Mesendoderm (in vitro differentiated cells): ENCODE measurements at regions not wholly inside any gene's neighbourhood (a gene's known extent, or its start where the extent isn't known, plus 50 kb on each side); places are given as distances from the start of the nearest gene placed in this dataset.
"Not testable (repeated sequence)": the region's sequence is repeated elsewhere in the genome, so short reads cannot be mapped to it uniquely, and the experiment has no call there.

Experiments used
- DNase-seq: peaks from one replicate; pipeline ENCODE4 v3.0.0; 2013
- H2AK5ac ChIP-seq: 2 replicates; pipeline ENCODE4 v1.6.1; 2013; ENCODE audit warnings: low read length, inconsistent platforms
- H2BK120ac ChIP-seq: 2 replicates; pipeline ENCODE4 v1.6.1; 2013; ENCODE audit warnings: low read depth, mild to moderate bottlenecking, low read length, moderate library complexity, mixed read lengths
- H2BK15ac ChIP-seq: replicated peaks from 2 replicates; pipeline ENCODE4 v1.6.1; 2013; ENCODE audit warnings: low read depth, mild to moderate bottlenecking, moderate library complexity
- H2BK5ac ChIP-seq: 2 replicates; pipeline ENCODE4 v1.6.1; 2013; ENCODE audit warnings: low read length, inconsistent platforms
- H3K18ac ChIP-seq: 2 replicates; pipeline ENCODE4 v1.6.1; 2013; ENCODE audit warnings: mild to moderate bottlenecking, low read length, mixed read lengths
- H3K23ac ChIP-seq: one replicate; pipeline ENCODE4 v1.6.1; 2013; ENCODE audit warnings: low read length
- H3K27ac ChIP-seq: 2 replicates; pipeline ENCODE4 v1.5.1; 2013; ENCODE audit warnings: low read depth, mild to moderate bottlenecking, inconsistent platforms, low read length, moderate library complexity
- H3K27me3 ChIP-seq: 2 replicates; pipeline ENCODE4 v1.6.1; 2013; ENCODE audit warnings: low read length, control low read depth, mild to moderate bottlenecking, inconsistent platforms; ENCODE audit not compliant: insufficient read depth, poor library complexity
- H3K36me3 ChIP-seq: 2 replicates; pipeline ENCODE4 v1.6.1; 2013; ENCODE audit warnings: low read length, inconsistent platforms; ENCODE audit not compliant: control insufficient read depth, insufficient read depth
- H3K4ac ChIP-seq: one replicate; pipeline ENCODE4 v1.6.1; 2013; ENCODE audit warnings: low read depth, mild to moderate bottlenecking, low read length, moderate library complexity
- H3K4me1 ChIP-seq: 2 replicates; pipeline ENCODE4 v1.6.1; 2013; ENCODE audit warnings: low read depth, low read length, inconsistent platforms; ENCODE audit not compliant: control insufficient read depth
- H3K4me2 ChIP-seq: 2 replicates; pipeline ENCODE4 v1.6.1; 2013; ENCODE audit warnings: low read length
- H3K4me3 ChIP-seq: 2 replicates; pipeline ENCODE4 v1.5.1; 2013; ENCODE audit warnings: mild to moderate bottlenecking, low read length
- H3K56ac ChIP-seq: one replicate; pipeline ENCODE4 v1.6.1; 2013; ENCODE audit warnings: low read length
- H3K79me1 ChIP-seq: 2 replicates; pipeline ENCODE4 v1.6.1; 2013; ENCODE audit warnings: low read length, inconsistent platforms
- H3K79me2 ChIP-seq: 2 replicates; pipeline ENCODE4 v1.6.1; 2013; ENCODE audit warnings: mild to moderate bottlenecking, low read length; ENCODE audit not compliant: control insufficient read depth, insufficient read depth
- H3K9ac ChIP-seq: 2 replicates; pipeline ENCODE4 v1.6.1; 2013; ENCODE audit warnings: low read length, inconsistent platforms
- H4K5ac ChIP-seq: one replicate; pipeline ENCODE4 v1.6.1; 2013; ENCODE audit warnings: low read length
- H4K8ac ChIP-seq: one replicate; pipeline ENCODE4 v1.6.1; 2013; ENCODE audit warnings: low read depth, mild to moderate bottlenecking, control low read depth, low read length, moderate library complexity
- WGBS: extraction: QIAGEN DNeasy Blood & Tissue Kit; methylation state at CpG from one replicate; pipeline ENCODE4 v1.1.7; 2013; ENCODE audit warnings: low lambda C conversion rate, missing lambda C conversion rate; ENCODE audit not compliant: insufficient coverage; ENCODE audit errors: extremely low coverage; 5-methylcytosine and 5-hydroxymethylcytosine counted together

DNA sequence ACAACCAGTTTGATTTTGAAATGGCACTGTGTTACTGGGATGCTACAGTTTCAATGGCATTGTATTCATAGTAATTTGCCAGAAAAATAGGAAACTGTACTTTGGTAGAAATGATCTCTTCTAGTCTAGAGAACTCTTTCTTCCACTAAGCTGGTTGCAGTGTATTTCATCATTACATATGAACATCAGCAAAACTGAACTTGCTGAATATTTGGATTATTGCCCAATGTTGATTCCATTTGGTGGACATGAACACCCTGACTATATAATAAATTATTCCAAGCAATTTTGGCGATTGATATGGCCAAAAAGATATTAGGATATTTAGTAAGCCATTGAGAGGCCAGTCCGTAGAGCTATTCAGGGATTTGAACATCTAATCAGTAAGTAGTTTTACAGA is 191.8 kb upstream of the CXorf66 start:
- H3K36me3 ChIP-seq = no peaks in the 10 kb centered on the region

GRCh38 chrX:140151316-140151715 is 186.0 kb upstream of the CXorf66 start:
- Histone ChIP-seq H3K36me3 (no peaks in the 10 kb centered on the region), H2BK15ac (no peak overlapping the region), H3K27me3 (no peaks in the 10 kb centered on the region), H3K4ac (no peak overlapping the region), H4K8ac (no peak overlapping the region), H4K5ac (no peak overlapping the region), H3K4me1 (no peaks in the 10 kb centered on the region), H3K9ac (no peak overlapping the region), H3K79me1 (no peaks in the 10 kb centered on the region), H3K23ac (no peak overlapping the region), H3K27ac (no peak overlapping the region), H2AK5ac (no peak overlapping the region), H3K56ac (no peak overlapping the region), H2BK5ac (no peak overlapping the region), H2BK120ac (no peak overlapping the region), H3K4me2 (no peak overlapping the region), H3K18ac (no peak overlapping the region), H3K4me3 (no peak overlapping the region), H3K79me2 (no peaks in the 10 kb centered on the region)
- DNase-seq = no peak
- WGBS = no CpG with 5 or more reads among the region's 4 CpGs

More for the DNA sequence above, 191.8 kb upstream of the CXorf66 start:
- Histone ChIP-seq H3K23ac (no peak overlapping the region), H2BK15ac (no peak overlapping the region), H3K27me3 (no peaks in the 10 kb centered on the region), H4K8ac (no peak overlapping the region), H3K4ac (no peak overlapping the region), H3K9ac (no peak overlapping the region), H3K56ac (no peak overlapping the region), H3K4me1 (no peaks in the 10 kb centered on the region), H3K4me3 (no peak overlapping the region), H3K18ac (no peak overlapping the region), H4K5ac (no peak overlapping the region), H2BK120ac (no peak overlapping the region), H3K27ac (no peak overlapping the region), H2AK5ac (no peak overlapping the region), H3K4me2 (no peak overlapping the region), H3K79me1 (no peaks in the 10 kb centered on the region), H3K79me2 (no peaks in the 10 kb centered on the region), H2BK5ac (no peak overlapping the region)
- no CpG with 5 or more reads among the region's 2 CpGs for WGBS
- DNase-seq = no peak

DNA sequence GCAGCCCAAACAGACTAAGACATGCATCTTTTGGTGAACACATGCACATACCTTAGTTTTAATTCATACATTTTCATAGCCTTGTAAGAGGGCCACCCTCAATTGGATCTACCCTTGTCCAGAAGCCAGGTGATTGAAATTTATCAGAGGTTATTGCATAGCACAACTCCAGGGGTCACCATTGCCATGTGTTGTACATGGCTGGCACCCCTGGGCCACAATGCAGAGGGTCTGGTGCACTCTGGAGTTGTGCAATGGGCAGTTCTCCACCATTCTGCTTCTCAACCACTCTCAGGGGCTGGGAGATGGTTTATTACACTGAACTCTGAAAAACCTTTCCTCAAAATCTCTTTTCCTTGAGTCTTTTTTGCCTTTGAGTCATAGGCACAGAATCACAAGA is 184.4 kb upstream of the CXorf66 start:
- Histone ChIP-seq H3K4me1 (no peaks in the 10 kb centered on the region), H3K36me3 (no peaks in the 10 kb centered on the region), H3K56ac (no peak overlapping the region), H4K8ac (no peak overlapping the region), H2BK5ac (no peak overlapping the region), H3K18ac (no peak overlapping the region), H2BK15ac (no peak overlapping the region), H3K23ac (no peak overlapping the region), H3K4me2 (no peak overlapping the region), H3K27me3 (no peaks in the 10 kb centered on the region), H3K9ac (no peak overlapping the region), H4K5ac (no peak overlapping the region), H3K79me1 (no peaks in the 10 kb centered on the region), H2BK120ac (no peak overlapping the region), H3K4ac (no peak overlapping the region), H3K4me3 (no peak overlapping the region), H3K27ac (no peak overlapping the region), H3K79me2 (no peaks in the 10 kb centered on the region), H2AK5ac (no peak overlapping the region)
- no peak for DNase-seq

DNA sequence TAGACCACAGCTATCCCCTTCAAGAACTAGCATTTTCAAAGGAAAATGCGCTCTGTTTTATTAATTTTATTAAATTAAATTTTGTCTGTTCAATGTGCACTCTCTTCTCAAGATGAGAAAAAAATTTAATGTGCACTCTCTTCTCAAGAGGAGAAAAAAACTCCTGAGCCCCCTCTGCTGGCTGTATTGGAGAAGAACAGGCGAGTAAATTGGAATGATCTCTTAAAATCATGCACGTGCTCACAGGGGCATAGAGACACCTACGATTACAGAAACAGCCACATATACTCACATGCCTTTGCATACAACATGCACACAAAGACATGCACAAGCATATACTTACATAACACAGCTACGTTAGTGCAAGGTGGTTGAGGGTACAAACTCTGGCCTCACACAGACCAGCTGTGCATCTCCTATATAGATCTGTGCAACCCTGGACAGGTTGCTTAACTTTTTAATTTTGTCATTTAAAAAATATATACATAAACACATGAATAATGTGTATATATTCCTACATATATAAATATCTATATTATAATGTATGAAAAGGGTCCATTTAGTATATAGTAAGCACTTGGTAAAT is 176.2 kb upstream of the CXorf66 start:
- Histone ChIP-seq H3K27ac (no peak overlapping the region), H3K79me2 (no peaks in the 10 kb centered on the region), H3K4me2 (no peak overlapping the region), H3K4me3 (no peak overlapping the region), H3K36me3 (no peaks in the 10 kb centered on the region), H4K8ac (no peak overlapping the region), H3K23ac (no peak overlapping the region), H2AK5ac (no peak overlapping the region), H3K56ac (no peak overlapping the region), H3K4ac (no peak overlapping the region), H3K4me1 (peaks cover 2% of the 10 kb centered on the region), H3K18ac (no peak overlapping the region), H2BK5ac (no peak overlapping the region), H3K9ac (no peak overlapping the region), H4K5ac (no peak overlapping the region), H3K79me1 (no peaks in the 10 kb centered on the region), H2BK120ac (no peak overlapping the region), H2BK15ac (no peak overlapping the region), H3K27me3 (no peaks in the 10 kb centered on the region)
- DNase-seq = peak; percentile 16
- WGBS = no CpG with 5 or more reads among the region's 5 CpGs

GRCh38 chrX:140138492-140138891 is 173.2 kb upstream of the CXorf66 start:
- not testable (repeated sequence) for DNase-seq, H2BK120ac ChIP-seq, H3K56ac ChIP-seq, H3K79me2 ChIP-seq, H3K4me1 ChIP-seq, H3K36me3 ChIP-seq, H3K4ac ChIP-seq, H3K4me2 ChIP-seq, H3K79me1 ChIP-seq, H3K18ac ChIP-seq, H3K27me3 ChIP-seq, H3K27ac ChIP-seq, H3K23ac ChIP-seq, H2BK15ac ChIP-seq, H4K8ac ChIP-seq, H4K5ac ChIP-seq, H3K9ac ChIP-seq, H2BK5ac ChIP-seq, H2AK5ac ChIP-seq, H3K4me3 ChIP-seq
- WGBS = no CpG with 5 or more reads among the region's 9 CpGs

- not testable (repeated sequence) for H4K5ac ChIP-seq, H3K4me1 ChIP-seq, H3K18ac ChIP-seq, H2BK120ac ChIP-seq, DNase-seq, H3K27ac ChIP-seq, H4K8ac ChIP-seq, H2AK5ac ChIP-seq, H3K56ac ChIP-seq, H3K23ac ChIP-seq, H2BK5ac ChIP-seq, H3K4me2 ChIP-seq, H3K36me3 ChIP-seq, H3K79me1 ChIP-seq, H3K79me2 ChIP-seq, H2BK15ac ChIP-seq, H3K9ac ChIP-seq, H3K4ac ChIP-seq, H3K4me3 ChIP-seq, H3K27me3 ChIP-seq
- WGBS = no CpG with 5 or more reads among the region's 3 CpGs
Observed at GRCh38 chrX:140138065-140138464, 172.7 kb upstream of the CXorf66 start.
